DMS153 treated with DMSO at 0.1 percent for 48 hours (cell line): ENCODE measurements at regions not wholly inside any gene's neighbourhood (a gene's known extent, or its start where the extent isn't known, plus 50 kb on each side); places are given as distances from the start of the nearest gene placed in this dataset.

Experiments
- DNase-seq: peaks from one replicate; lab custom pipeline; 2025; ENCODE audit not compliant: unreplicated experiment; lab: John Stamatoyannopoulos, UW

DNA sequence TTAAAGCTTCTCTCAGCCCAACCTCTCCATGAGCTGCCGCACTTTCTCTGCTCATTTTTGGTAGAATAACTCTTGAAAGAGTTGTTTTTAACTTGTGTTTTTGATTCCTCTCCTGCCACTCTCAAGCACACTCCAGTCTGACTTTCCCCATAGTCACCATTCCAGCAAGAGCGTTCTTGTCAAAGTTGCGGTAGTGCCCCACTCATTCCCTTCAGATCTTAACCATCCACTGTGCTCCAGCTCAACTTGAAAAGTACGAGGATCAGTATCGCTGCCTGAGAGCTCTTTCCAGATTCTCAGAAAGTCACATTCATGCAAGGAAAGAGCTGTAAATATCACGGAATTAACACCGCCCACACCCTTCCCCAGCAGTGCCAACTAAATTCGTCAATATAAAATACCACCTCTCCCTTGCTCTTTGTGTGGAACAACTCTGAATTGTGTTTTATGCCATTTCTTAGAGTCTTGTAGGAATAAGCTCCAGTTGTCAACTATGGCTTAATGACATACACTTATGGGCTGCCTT, 59.7 kb upstream of the IL15 start:
- no peak for DNase-seq

DNA sequence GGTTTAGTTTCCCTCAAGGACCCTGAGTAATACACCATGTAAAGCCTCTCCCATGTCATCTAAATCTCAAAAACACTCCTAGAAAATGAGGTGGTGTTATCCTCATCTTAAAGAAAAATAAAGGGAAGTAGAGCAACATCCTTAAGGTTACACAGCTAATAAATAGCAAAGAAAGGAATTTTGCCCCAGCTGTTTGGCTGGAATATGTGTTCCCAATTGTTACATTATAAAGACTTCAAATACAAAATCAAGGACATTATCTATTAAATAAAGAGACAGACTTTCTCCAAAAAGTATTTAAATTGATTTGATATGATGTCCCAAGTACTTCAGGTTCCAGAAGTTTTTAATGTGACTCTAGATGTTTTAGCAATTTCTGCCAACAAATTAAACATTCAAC, 57.9 kb upstream of the IL15 start:
- no peak for DNase-seq

DNA sequence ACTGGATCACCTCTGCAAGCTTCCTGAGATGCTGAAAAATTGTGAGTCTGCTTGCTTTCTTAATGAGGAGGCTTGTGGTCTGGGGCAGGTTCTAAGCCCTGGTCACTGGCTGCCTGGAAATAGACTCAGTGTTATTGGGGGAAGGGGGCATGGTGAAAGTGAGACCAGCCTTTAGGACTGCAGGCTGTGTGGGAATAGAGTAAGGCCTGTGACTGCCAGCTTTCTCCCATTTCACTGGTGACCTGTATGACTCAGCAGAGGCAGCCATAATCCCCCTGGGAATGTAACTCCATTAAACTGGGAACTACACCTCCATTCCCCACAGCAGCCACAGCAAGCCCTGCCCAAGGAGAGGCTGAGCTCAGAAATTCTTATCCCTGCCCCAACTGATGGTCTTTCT, 55.9 kb upstream of the IL15 start:
- no peak for DNase-seq
